GF-D8 (cell line): ENCODE measurements at regions not wholly inside any gene's neighbourhood (a gene's known extent, or its start where the extent isn't known, plus 50 kb on each side); places are given as distances from the start of the nearest gene placed in this dataset.

Experiments
- DNase-seq: peaks from one replicate; lab custom pipeline; 2025; lab: John Stamatoyannopoulos, UW

DNA sequence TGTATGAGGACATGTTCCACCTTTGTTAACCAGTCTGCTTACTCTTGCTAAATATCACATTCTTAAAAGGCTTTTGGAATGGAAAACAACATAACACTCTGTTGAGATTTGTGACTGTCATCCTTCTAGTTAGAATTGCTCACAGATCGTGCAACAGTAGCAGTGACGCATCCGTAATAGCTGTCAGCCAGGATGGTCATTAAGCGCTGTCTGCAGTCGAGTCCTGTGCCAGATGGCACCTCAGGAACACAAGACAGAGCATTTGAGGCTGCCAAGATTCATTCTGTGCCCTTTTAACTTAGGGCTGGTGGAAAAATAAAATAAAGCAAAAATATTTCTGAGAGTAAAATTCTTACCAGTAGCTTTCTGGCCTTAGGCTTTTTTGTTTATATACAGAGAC, 348.6 kb downstream of the ANKRD7 start:
- no peak for DNase-seq

DNA sequence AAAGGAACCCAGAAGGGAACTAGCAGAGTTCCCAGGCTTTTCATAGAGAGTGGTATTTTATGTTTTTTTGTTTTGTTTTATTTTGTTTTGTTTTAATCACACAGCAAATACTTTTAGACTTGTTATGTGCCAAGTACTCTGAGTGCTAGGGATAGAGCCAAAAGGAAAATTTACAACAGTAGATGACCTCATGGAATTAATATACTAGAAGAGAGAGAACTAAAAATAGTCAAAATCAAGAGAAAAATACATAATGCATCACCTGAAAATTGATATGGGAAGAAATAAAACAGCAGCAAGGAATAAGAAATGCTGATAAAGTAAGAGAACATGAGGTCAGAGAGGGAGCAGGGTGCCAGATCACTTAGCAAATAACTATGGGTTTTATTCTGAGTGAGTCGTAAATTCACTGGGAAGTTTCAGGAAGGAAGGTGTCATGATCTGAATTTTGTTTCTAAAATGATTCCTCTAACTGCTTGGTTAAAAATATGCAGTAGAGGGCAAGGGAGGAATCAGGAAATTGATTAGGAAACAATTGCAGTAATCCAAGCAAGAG, 351.0 kb downstream of the ANKRD7 start:
- no peak for DNase-seq

DNA sequence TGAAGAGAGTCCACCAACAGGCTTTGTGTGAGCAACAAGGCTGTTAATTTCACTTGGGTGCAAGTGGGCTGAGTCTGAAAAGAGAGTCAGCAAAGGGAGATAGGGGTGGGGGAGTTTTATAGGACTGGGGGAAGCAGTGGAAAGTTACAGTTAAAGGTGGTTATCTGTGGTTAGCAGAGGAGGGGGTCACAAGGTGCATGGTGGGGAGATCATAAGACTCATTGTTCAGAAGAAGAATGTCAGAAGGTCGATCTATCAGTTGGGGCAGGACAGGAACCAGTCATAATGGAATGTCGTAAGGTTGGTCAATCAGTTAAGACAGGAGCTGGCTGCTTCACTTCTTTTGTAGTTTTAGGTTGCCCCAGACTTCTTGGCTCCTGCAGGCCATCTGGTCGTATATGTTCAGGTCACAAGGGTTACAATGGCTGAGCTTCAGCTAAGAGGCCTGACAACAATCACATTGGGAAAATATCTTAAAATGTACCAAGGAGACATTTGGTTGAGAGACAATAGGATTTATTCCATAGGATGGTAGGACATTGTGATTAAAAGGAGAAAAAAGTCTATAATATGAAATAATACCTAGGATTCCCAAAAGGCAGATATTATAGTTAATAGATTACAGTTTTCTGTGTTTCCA, 356.4 kb downstream of the ANKRD7 start:
- DNase-seq = no peak

DNA sequence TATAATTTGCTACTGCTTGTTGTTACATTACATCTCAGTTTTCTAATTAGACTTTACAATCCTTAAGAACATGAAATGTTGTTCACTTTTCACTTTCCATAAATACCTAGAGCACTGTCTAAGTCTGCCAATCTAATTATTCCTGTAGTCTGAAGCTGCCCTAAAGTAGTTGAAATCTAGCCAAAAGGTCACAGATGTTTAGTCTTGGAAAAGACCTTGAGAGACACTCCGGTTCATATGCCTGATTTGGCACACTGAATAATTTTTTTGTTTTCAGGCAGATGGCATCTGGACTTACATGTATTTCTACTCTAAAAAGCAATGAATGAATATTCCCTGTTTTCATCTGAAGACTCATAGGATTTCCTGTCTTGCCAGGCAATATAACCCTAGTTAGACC, 359.1 kb downstream of the ANKRD7 start:
- DNase-seq = no peak

DNA sequence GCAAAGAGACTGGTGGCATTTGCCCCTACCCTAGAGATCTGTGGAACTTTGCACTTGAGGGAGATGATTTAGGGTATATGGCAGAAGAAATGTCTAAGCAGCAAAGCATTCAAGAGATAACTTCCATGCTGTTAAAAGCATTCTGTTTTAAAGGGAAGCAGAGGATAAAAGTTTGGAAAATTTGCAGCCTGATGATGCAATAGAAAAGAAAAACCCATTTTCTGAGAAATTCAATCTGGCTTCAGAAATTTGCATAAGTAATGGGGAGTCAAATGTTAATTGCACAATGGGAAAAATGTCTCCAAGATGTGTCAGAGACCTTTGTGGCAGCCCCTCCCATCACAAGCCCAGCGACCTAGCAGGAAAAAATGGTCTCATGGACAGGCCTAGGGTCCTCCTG, 361.7 kb downstream of the ANKRD7 start:
- DNase-seq = no peak

DNA sequence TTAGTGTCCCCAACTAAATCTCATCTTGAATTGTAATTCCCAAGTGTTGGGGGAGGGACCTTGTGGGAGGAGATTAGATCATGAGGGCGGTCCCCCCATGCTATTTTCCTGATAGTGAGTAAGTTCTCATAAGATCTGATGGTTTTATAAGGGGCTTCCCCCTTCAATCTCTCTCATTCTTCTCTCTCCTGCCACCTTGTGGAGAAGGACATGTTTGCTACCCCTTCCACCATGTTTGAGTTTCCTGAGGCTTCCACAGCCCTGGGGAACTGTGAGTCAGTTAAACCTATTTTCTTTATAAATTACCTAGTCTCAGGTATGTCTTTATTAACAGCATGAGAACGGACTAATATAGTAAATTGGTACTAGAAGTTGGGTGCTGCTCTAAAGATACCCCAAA, 365.6 kb downstream of the ANKRD7 start:
- no peak for DNase-seq

DNA sequence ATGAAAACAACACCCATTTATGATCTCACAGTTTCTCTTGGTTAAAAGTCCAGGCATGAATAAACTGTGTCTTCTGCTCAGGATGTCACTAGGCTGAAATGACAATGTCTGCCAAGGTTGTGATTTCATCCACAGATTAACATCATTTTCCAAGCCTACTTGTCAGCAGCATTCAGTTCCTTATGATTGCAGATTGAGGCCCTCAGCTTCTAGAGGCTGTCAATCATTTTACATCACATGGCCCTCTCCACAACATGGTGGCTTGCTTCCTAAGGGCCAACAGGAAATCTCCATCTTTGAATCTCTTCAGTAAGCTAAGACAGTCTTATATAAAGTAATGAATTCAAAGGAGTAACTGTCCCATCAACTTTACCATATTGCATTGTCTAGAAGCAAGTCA, 377.6 kb downstream of the ANKRD7 start:
- DNase-seq = no peak

DNA sequence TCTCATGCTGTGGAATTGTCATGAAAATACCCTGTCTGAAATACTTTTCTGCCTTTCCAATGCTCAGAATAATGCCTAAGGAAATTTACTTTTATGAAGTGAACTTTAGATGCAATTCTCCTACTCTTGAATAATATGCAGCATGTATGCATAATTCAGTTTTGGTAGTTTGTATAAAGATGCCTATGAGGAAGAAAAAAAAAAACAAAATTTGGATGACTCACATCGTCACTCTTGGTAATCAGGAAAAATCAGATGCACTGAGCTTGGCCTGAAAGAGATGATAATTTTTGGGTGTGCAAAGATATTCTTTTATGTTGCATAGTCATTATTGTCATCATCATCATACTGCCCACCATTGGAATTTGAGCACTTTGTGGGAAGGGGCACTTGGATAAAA, 382.1 kb downstream of the ANKRD7 start:
- no peak for DNase-seq

DNA sequence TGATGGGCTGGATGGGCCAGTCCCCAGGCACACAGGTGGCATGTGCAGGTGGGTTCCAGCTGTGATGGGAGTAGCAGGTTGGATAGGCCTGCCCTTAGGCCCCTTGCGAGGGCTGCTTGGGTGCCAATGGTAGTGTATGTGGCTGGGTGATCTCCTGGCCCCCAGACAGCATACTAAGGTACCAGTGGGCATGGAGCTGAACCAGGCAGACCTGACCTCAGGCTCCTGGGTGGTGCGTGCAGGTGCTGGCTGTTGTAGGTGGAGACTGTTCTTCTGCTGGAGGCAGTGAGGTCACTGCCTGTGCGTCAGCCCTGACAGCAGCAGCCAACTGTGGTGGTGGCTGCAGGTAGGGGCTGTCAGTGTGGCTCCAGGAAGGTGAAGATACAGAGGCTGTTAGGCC, 384.7 kb downstream of the ANKRD7 start:
- DNase-seq = no peak

DNA sequence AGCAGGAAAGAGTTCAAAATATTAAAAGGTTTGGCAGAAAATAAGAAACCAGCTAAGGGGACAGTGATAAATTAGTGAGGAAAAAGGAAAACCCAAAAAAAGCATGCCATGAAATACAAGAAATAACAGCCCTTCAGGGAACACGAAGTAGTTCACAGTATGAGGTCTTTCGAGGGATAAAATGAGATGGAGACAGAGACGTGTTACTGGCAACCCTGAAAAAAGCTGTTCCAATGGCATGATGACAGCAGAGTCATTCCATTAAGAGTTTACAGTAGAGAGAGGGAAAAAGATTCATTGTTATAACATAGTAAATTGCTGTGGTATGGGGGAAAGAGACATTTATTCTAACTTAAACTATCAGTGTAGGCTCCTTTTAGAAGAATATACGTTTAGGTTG, 391.2 kb downstream of the ANKRD7 start:
- no peak for DNase-seq

DNA sequence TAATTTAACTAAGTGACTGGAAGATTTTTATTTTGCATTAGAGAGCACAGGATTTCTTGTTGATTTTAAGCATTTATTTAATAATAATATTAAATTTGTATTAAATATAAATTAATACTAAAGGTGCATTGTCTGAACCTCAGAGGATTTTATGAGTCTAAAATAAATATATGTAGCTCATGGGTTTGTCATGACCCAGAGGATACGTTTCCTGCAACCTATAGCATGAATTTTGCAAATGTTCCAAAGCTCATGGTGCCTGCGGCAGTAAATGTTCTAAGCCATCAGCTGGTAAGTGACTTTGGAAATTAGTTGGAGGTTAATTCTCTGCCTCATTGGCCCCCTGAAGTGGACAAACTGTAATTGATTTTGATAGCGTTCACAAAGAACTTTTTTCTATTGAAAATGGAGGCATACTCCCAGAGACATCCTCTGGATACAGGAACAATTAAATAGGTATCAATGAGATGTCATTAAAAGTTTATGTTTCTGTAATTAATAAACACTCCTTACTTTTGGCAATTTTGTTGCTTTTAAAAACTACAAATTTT, 397.4 kb downstream of the ANKRD7 start:
- DNase-seq = no peak

DNA sequence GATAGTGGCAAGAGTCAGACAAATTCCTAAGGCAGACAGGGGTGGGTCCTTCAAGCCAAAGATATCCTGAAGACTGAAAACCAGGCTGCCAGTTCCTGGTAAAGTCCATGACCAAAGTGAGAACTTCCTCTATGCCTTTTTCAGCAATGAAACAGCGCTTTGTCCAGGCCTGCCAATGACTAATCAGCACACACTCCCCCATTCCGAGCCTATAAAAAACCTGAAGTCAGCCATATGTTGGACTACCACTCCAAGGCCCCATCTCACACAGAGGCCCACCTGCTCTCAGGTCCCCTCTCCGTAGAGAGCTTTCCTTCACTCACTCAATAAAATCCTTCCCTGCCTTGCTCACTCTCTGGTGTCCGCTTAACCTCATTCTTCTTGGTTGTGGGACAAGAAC, 402.2 kb downstream of the ANKRD7 start:
- no peak for DNase-seq

DNA sequence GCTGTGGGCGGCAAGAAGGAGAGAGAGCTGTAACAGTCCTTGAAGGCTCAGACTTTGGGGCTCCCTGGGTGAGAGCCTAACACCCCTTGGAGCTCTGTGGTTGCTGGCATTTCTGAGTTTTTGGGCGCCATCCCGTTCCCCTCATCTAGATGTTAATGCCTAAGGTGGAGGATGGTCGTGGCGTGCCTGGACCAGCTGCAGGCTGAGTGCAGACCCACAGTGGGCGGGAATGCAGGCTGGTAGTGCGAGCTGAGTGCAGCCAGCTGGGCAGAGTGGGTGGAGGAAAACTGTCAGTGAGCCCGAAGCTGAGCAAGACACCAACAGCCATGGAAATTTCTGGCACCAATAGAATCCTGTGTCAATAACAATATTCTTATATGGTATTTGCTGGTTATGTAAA, 403.0 kb downstream of the ANKRD7 start:
- DNase-seq = no peak

DNA sequence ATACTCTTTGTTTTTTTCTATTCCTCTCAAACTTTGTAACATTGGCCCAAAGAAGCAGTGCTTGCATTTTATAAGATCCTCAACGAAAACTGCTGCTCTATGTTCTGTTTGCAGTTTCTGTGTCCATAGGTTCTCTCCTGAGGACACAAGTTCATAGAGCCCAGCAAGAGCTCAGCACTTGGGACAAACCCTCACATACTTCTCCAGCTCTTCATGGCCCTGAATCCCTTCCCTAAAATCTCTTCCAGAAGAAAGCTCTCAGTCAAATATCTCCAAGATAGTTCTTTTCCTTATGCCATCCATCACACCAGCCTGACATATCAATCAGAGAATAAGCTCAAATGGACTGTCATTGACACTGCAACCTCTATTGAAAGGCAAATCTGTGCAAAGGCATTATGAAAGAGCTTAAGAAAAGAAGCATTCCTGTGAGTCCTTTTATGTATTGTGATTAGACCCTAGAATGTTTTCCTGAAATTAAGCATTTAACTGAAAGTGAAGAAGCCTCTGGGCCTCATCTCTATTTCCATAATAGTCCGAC, 405.5 kb downstream of the ANKRD7 start:
- no peak for DNase-seq

DNA sequence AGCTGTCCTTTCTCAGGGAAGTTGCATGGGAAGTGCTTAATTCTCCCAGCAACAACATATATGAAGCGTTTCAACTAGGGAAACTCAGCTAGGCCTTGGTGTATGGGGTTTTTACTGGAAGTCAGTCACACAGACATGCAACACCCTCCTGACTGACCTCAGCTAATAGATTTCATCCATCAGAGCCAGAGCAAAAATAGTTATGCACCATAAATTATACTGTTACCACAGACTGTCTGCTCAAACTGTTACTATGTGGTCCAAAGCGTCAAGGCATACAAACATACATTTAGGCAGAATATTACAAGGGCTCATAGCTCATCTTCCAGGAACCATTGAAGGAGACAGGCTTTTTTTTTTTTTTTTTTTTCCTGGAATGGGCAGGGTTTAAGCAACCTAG, 417.9 kb downstream of the ANKRD7 start:
- no peak for DNase-seq

DNA sequence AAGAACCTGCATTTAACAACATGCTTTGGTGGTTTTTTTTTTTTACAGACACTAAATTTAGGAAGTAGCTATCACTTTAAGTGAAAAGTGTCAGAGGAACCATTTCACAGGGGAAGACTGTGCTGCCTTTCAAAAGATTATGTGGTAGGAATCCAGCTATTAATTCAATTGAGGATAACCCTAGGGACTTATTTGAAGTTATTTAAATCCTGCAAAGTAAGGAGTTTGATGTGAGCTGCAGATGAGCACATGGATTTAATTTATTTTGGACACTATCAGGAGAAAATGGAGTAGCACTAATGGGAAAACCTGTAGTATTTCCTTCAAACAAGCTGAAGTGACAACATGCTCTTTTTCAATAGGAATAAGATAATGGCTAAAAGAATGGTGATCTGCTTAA, 419.8 kb downstream of the ANKRD7 start:
- no peak for DNase-seq

DNA sequence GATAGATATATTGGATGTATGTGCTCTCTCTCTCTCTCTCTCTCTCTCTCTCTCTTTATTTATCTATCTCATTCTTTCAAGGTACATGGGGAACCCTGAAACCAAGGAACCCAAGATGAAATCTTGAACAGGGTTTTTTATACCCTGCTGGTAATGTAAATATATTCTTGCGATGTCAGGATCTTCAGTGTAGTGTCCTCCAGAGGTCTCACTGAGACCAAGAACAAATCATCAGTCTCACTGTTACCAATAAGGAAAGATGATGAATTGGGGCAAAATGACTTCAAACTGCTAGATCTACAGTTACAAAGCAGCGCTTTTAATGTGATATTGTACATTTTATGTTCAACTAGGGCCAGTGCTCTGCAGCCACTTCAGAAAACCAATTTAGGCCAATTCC, 423.5 kb downstream of the ANKRD7 start:
- no peak for DNase-seq

DNA sequence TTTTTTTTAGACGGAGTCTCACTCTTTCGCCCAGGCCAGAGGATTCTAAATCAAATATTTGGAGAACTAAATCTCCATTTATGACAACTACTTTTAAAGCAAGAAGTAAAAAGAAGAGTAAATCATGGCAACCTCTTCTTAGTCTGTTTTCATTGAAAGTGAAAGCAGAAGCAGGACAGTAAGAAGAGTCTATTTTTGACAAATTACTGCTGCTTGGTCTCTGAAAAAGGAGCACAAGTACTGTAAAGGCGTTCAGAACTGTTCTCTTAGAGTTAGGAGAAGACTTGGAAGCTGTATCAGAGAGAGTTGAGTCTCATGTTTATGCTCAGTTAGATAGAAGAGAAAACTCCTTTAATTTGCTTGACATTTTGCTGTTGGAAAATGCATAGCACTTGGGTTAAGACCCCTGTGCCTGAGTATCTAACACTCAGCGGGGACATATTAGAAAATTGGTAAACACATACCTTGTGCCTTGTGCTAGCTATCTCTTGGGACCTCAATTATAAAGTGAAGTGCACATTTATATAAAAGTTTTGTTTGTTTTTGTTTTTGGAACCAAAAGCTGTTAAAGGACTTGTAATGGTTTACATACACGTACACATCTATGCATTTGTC, 433.0 kb downstream of the ANKRD7 start:
- no peak for DNase-seq

DNA sequence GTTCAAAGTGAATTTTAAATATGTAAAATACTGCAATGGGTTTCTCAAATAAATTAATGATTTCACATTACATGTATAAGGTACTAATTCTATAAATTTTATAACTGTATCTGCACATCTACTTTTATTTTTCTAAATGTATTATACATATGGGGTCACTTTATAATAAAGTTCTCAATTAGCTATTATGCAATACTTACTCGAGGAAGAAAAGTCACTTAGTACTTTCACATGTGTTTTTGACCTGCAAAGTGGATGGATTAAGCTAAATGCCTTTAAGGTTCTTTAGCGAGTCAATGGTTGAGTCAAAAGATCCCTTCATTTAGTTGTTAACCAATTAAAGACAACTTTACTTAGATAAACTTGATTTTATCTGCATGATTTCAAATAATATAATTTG, 437.8 kb downstream of the ANKRD7 start:
- no peak for DNase-seq

DNA sequence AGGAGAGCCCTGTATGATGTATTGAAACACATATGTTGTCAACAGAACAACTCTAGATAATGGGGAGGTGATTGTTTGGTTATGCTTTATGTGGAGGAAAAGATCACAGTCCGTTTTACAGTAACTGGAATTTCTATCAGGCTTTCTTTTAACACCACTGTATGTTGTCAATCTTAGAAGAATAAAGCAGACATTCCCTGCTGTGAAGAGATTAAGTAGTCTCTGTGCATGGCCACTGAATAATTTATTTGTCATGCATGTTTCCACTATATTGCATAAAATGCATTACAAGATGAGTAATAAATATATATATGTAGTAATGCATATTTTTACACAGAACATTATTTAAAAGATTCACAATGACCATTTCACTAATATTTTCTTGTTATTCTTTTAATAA, 440.0 kb downstream of the ANKRD7 start:
- no peak for DNase-seq

DNA sequence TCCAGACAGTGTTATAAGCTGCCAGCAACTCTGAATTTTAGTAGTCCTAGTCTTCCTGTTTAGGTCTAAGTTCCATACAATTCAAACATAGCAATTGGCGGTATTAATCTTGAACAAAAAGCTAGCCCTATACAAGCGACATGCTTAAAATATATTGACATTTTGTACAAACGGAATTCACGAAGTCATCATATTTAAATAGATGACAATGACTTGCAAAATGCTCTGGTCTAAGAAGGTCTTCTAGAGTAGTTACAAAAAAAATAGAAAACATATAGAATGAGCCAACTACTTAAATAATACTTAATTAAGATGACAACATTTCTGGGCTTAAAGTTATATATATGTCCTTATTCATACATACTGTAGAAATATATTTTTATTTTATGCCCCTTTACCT, 446.6 kb downstream of the ANKRD7 start:
- DNase-seq = no peak

DNA sequence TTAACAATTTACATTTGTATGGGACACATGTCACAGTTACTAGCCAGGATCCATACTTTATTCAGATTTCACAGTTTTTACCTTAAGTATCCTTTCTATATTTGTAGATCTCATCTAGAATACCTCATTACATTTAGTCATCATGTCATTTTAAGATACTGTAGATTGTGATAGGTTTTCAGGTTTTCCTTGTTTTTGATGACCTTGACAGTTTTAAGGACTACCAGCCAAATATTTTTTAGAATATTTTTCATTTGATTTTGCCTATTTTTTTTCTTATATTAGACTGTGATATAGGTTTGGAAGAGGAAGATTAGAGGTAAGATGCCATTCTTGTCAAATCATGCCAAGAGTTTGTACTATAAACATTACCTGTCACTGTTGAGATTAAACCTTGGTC, 460.3 kb downstream of the ANKRD7 start:
- DNase-seq = no peak

DNA sequence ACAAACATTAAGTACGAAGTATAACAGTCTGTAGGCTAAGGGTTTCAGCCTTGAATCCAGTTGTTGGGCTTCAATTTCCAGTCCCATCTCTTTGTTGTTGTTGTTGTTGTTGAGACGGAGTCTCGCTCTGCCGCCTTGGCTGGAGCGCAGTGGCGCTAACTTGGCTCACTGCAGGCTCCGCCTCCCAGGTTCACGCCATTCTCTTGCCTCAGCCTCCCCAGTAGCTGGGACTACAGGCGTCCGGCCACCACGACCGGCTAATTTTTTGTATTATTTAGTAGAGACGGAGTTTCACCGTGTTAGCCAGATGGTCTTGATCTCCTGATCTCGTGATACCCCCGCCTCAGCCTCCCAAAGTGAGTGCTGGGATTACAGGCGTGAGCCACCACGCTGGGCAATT, 464.9 kb downstream of the ANKRD7 start:
- no peak for DNase-seq

DNA sequence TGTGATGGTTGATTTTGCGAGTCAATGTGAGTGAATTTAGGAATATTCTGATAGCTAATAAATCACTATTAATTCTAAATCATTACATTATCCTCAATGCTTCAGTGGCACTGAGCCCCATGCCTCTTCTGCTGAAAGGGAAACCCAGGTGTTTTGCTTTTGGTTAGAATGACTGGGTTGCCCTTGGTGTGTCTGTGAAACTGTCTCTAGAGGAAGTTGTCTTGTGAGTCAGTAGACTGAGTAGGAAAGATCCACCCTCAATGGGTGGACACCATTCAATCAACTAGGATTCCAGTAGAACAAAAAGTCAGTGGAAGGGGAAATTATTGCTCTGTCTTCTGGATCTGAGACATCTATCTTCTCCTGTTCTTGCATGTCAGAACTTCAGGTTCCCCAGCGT, 472.4 kb downstream of the ANKRD7 start:
- no peak for DNase-seq
